Mesendoderm (in vitro differentiated cells): ENCODE measurements at regions not wholly inside any gene's neighbourhood (a gene's known extent, or its start where the extent isn't known, plus 50 kb on each side); places are given as distances from the start of the nearest gene placed in this dataset.

Experiments
- DNase-seq: peaks from one replicate; pipeline ENCODE4 v3.0.0; 2013
- H2AK5ac ChIP-seq: 2 replicates; pipeline ENCODE4 v1.6.1; 2013; ENCODE audit warnings: low read length, inconsistent platforms
- H2BK120ac ChIP-seq: 2 replicates; pipeline ENCODE4 v1.6.1; 2013; ENCODE audit warnings: low read depth, mild to moderate bottlenecking, low read length, moderate library complexity, mixed read lengths
- H2BK15ac ChIP-seq: replicated peaks from 2 replicates; pipeline ENCODE4 v1.6.1; 2013; ENCODE audit warnings: low read depth, mild to moderate bottlenecking, moderate library complexity
- H2BK5ac ChIP-seq: 2 replicates; pipeline ENCODE4 v1.6.1; 2013; ENCODE audit warnings: low read length, inconsistent platforms
- H3K18ac ChIP-seq: 2 replicates; pipeline ENCODE4 v1.6.1; 2013; ENCODE audit warnings: mild to moderate bottlenecking, low read length, mixed read lengths
- H3K23ac ChIP-seq: one replicate; pipeline ENCODE4 v1.6.1; 2013; ENCODE audit warnings: low read length
- H3K27ac ChIP-seq: 2 replicates; pipeline ENCODE4 v1.5.1; 2013; ENCODE audit warnings: low read depth, mild to moderate bottlenecking, inconsistent platforms, low read length, moderate library complexity
- H3K27me3 ChIP-seq: 2 replicates; pipeline ENCODE4 v1.6.1; 2013; ENCODE audit warnings: low read length, control low read depth, mild to moderate bottlenecking, inconsistent platforms; ENCODE audit not compliant: insufficient read depth, poor library complexity
- H3K36me3 ChIP-seq: 2 replicates; pipeline ENCODE4 v1.6.1; 2013; ENCODE audit warnings: low read length, inconsistent platforms; ENCODE audit not compliant: control insufficient read depth, insufficient read depth
- H3K4ac ChIP-seq: one replicate; pipeline ENCODE4 v1.6.1; 2013; ENCODE audit warnings: low read depth, mild to moderate bottlenecking, low read length, moderate library complexity
- H3K4me1 ChIP-seq: 2 replicates; pipeline ENCODE4 v1.6.1; 2013; ENCODE audit warnings: low read depth, low read length, inconsistent platforms; ENCODE audit not compliant: control insufficient read depth
- H3K4me2 ChIP-seq: 2 replicates; pipeline ENCODE4 v1.6.1; 2013; ENCODE audit warnings: low read length
- H3K4me3 ChIP-seq: 2 replicates; pipeline ENCODE4 v1.5.1; 2013; ENCODE audit warnings: mild to moderate bottlenecking, low read length
- H3K56ac ChIP-seq: one replicate; pipeline ENCODE4 v1.6.1; 2013; ENCODE audit warnings: low read length
- H3K79me1 ChIP-seq: 2 replicates; pipeline ENCODE4 v1.6.1; 2013; ENCODE audit warnings: low read length, inconsistent platforms
- H3K79me2 ChIP-seq: 2 replicates; pipeline ENCODE4 v1.6.1; 2013; ENCODE audit warnings: mild to moderate bottlenecking, low read length; ENCODE audit not compliant: control insufficient read depth, insufficient read depth
- H3K9ac ChIP-seq: 2 replicates; pipeline ENCODE4 v1.6.1; 2013; ENCODE audit warnings: low read length, inconsistent platforms
- H4K5ac ChIP-seq: one replicate; pipeline ENCODE4 v1.6.1; 2013; ENCODE audit warnings: low read length
- H4K8ac ChIP-seq: one replicate; pipeline ENCODE4 v1.6.1; 2013; ENCODE audit warnings: low read depth, mild to moderate bottlenecking, control low read depth, low read length, moderate library complexity
- WGBS: extraction: QIAGEN DNeasy Blood & Tissue Kit; methylation state at CpG from one replicate; pipeline ENCODE4 v1.1.7; 2013; ENCODE audit warnings: low lambda C conversion rate, missing lambda C conversion rate; ENCODE audit not compliant: insufficient coverage; ENCODE audit errors: extremely low coverage; 5-methylcytosine and 5-hydroxymethylcytosine counted together

DNA sequence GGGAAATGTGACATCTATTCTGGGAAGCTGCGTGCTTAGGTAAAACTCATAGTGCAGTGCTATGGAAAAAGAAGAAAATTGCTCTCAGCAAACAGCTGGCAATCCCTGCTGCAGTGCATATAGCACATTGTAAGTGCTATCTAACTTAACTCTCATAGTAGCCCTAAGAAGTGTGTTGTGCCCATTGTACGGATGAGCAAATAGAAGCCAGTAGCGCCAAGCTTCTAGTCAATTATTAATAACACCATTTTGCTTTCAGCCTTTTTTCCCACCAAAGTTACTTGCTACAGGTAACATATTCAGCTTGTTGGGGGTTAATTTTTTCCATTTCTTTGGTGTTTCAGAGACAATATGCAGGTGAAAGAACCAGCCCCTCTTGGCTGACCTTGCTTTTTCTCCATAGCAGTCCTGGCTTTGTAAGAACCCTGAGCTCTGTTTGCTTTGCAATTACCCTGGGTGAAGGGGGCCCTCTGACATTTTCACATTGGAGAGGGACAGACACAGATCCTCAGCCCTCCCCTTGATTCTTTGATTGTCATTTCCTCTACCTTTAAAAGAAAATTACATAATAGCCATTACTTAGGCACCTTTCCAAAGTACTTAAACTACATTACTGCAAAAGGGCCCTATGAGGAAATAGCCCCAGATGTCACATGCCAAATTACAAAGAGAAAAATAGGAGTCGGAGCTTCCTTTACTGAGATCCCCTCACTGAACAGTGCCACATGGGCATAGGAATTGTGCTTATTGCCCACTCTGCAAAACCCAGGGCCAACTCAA, 576.2 kb upstream of the TBX3 start:
- Histone ChIP-seq H3K79me1 (no peaks in the 10 kb centered on the region), H3K27me3 (no peaks in the 10 kb centered on the region), H3K79me2 (no peaks in the 10 kb centered on the region), H3K4ac (no peak overlapping the region), H3K4me2 (no peak overlapping the region), H3K56ac (no peak overlapping the region), H2BK120ac (no peak overlapping the region), H4K8ac (no peak overlapping the region), H2AK5ac (no peak overlapping the region), H4K5ac (no peak overlapping the region), H3K4me3 (no peak overlapping the region), H3K27ac (no peak overlapping the region), H3K23ac (no peak overlapping the region), H3K4me1 (peaks cover 13% of the 10 kb centered on the region), H2BK5ac (no peak overlapping the region), H3K36me3 (no peaks in the 10 kb centered on the region), H2BK15ac (no peak overlapping the region), H3K9ac (no peak overlapping the region), H3K18ac (peak overlapping the region; percentile 23)
- no CpG with 5 or more reads among the region's 4 CpGs for WGBS
- DNase-seq = no peak

DNA sequence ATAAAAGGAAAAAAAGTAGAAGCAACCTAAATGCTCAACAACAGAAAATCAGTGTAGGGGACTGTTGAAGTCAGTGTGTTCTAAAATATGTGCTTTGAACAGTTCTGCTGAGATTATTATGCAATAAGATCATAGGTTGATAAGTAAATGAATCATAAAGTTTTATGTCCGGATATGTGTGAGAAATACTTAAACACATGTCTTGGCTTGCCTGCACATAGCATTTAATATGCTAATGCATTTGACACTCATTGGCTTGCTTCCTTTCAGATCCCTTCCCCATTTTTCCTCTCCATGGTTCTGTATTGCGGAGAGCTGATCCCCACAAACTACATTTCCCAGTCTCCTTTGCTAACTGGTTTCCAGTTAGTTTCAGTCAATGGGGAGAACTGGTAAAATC, 573.8 kb upstream of the TBX3 start:
- Histone ChIP-seq H3K4me2 (no peak overlapping the region), H3K36me3 (no peaks in the 10 kb centered on the region), H3K4me1 (peaks cover 13% of the 10 kb centered on the region), H2BK5ac (no peak overlapping the region), H3K4me3 (no peak overlapping the region), H3K4ac (no peak overlapping the region), H3K18ac (no peak overlapping the region), H2BK120ac (no peak overlapping the region), H2BK15ac (no peak overlapping the region), H3K27me3 (no peaks in the 10 kb centered on the region), H3K79me1 (no peaks in the 10 kb centered on the region), H3K9ac (no peak overlapping the region), H3K27ac (no peak overlapping the region), H3K23ac (no peak overlapping the region), H3K79me2 (no peaks in the 10 kb centered on the region), H3K56ac (no peak overlapping the region), H2AK5ac (no peak overlapping the region), H4K5ac (no peak overlapping the region), H4K8ac (no peak overlapping the region)
- DNase-seq = no peak
- no CpG with 5 or more reads among the region's 2 CpGs for WGBS

DNA sequence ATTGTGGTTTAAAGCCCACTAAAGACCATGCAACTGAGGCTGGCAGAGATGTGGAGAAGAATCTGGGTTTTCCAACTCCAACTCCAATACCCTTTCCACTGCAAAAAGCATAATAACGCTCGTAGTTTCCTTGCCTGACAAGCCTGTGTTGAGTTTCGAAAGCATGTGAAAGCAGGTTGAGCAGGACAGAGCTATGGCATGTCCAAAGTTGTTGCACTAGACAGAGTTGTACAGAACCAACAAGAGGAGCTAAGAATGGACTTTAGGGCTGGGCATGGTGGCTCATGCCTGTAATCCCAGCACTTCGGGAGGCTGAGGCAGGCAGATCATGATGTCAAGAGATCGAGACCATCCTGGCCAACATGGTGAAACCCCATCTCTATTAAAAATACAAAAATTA, 572.0 kb upstream of the TBX3 start:
- Histone ChIP-seq H2AK5ac (no peak overlapping the region), H3K23ac (no peak overlapping the region), H3K79me2 (no peaks in the 10 kb centered on the region), H4K5ac (no peak overlapping the region), H3K9ac (no peak overlapping the region), H3K27ac (no peak overlapping the region), H3K36me3 (no peaks in the 10 kb centered on the region), H4K8ac (no peak overlapping the region), H2BK5ac (no peak overlapping the region), H2BK120ac (no peak overlapping the region), H3K56ac (no peak overlapping the region), H3K27me3 (no peaks in the 10 kb centered on the region), H3K4me3 (no peak overlapping the region), H3K79me1 (no peaks in the 10 kb centered on the region), H3K4me2 (no peak overlapping the region), H3K18ac (no peak overlapping the region), H2BK15ac (no peak overlapping the region), H3K4me1 (peaks cover 4% of the 10 kb centered on the region), H3K4ac (no peak overlapping the region)
- no CpG with 5 or more reads among the region's 5 CpGs for WGBS
- DNase-seq = no peak

DNA sequence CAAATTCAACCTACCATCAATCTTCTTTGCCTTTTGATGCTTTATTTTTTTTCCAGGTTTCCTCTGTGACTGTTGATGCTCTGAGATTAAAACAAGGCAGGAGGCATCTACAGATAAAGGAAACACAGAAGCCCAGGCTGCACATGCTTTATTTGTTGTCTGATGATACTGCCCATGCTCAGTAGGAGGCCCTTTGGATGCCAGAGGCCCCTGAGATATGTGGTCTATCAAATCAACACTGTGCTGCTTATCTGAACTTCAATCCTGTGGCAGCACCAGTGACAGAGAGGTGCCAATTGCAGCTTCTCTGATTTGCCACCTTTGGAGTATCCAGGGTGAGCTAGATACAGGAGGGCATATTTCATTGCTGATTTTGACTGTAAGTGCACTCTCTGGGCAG, 571.3 kb upstream of the TBX3 start:
- H3K4ac ChIP-seq = no peak overlapping the region

DNA sequence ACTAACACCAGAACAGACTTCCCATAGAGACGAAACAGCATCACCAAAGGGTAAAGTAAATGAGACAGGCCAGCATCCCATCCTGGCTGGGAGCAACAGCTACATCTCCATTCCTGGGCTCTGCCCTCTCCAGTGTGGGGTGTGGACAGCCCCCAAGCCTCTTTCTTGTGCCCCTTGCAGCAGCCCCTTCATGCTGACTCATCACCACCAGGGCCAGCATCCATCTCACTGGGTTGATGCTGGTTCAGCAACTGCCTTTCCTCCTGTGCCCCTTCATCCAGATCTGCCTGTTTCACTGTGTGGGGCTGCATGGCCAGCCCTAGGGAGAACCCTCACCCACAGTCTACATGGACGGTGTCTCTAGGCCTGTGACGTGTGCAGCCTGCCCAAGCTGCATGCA, 569.1 kb upstream of the TBX3 start:
- Histone ChIP-seq H3K4ac (no peak overlapping the region), H4K8ac (no peak overlapping the region), H3K36me3 (no peaks in the 10 kb centered on the region), H2AK5ac (no peak overlapping the region), H2BK5ac (no peak overlapping the region), H3K27me3 (no peaks in the 10 kb centered on the region), H3K4me3 (no peak overlapping the region), H3K27ac (no peak overlapping the region), H3K79me1 (no peaks in the 10 kb centered on the region), H3K9ac (no peak overlapping the region), H3K79me2 (no peaks in the 10 kb centered on the region), H2BK120ac (no peak overlapping the region), H3K18ac (no peak overlapping the region), H2BK15ac (no peak overlapping the region), H3K23ac (no peak overlapping the region), H3K4me1 (no peaks in the 10 kb centered on the region), H3K4me2 (no peak overlapping the region), H3K56ac (no peak overlapping the region), H4K5ac (no peak overlapping the region)
- DNase-seq = no peak
- no CpG with 5 or more reads among the region's 3 CpGs for WGBS

More for the DNA sequence above, 571.3 kb upstream of the TBX3 start:
- no peak overlapping the region for H3K4me3 ChIP-seq
- no peaks in the 10 kb centered on the region for H3K27me3 ChIP-seq
- H3K4me2 ChIP-seq = no peak overlapping the region
- no peaks in the 10 kb centered on the region for H3K4me1 ChIP-seq
- H3K79me1 ChIP-seq = no peaks in the 10 kb centered on the region
- H4K5ac ChIP-seq = no peak overlapping the region
- H2AK5ac ChIP-seq = no peak overlapping the region
- H3K56ac ChIP-seq = no peak overlapping the region
- no peak overlapping the region for H2BK15ac ChIP-seq
- no peak overlapping the region for H3K9ac ChIP-seq
- no peak overlapping the region for H2BK5ac ChIP-seq
- peak; percentile 42 for DNase-seq
- no peak overlapping the region for H3K27ac ChIP-seq
- no peak overlapping the region for H2BK120ac ChIP-seq
- H3K23ac ChIP-seq = no peak overlapping the region
- no peaks in the 10 kb centered on the region for H3K79me2 ChIP-seq
- H4K8ac ChIP-seq = no peak overlapping the region
- no peaks in the 10 kb centered on the region for H3K36me3 ChIP-seq
- no peak overlapping the region for H3K18ac ChIP-seq

DNA sequence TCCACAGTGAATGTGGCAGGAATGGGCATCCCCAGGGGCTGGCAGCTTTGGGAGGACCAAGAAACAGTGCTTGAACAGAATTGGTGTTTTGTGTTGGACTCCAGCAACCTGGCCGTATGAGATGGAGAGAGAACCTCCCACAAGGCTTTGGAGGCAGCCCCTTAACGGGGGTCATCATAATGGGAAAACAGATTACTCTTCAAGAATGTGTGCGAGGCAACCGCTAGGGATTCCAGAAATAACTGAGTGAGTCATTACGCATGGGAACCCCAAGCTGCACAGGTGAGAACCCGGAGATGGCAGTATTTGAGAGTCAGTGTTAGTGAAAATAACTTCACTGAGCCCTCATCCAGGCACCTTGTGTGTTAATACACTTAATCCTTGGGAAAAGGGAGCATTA, 567.8 kb upstream of the TBX3 start:
- H2BK120ac ChIP-seq = no peak overlapping the region
- H3K18ac ChIP-seq = no peak overlapping the region
- no peaks in the 10 kb centered on the region for H3K4me1 ChIP-seq
- no peak overlapping the region for H2BK15ac ChIP-seq
- H4K5ac ChIP-seq = no peak overlapping the region
- no peaks in the 10 kb centered on the region for H3K36me3 ChIP-seq
- no peak overlapping the region for H3K4me3 ChIP-seq
- no peak overlapping the region for H4K8ac ChIP-seq
- DNase-seq = peak; percentile 67
- WGBS = no CpG with 5 or more reads among the region's 6 CpGs
- H3K56ac ChIP-seq = no peak overlapping the region
- no peak overlapping the region for H3K4me2 ChIP-seq
- H3K27ac ChIP-seq = no peak overlapping the region
- no peak overlapping the region for H2AK5ac ChIP-seq
- H3K4ac ChIP-seq = no peak overlapping the region
- H3K27me3 ChIP-seq = no peaks in the 10 kb centered on the region
- H3K9ac ChIP-seq = no peak overlapping the region
- no peaks in the 10 kb centered on the region for H3K79me1 ChIP-seq
- H2BK5ac ChIP-seq = no peak overlapping the region
- no peaks in the 10 kb centered on the region for H3K79me2 ChIP-seq
- no peak overlapping the region for H3K23ac ChIP-seq
